GM15510 (cell line): ENCODE measurements at regions not wholly inside any gene's neighbourhood (a gene's known extent, or its start where the extent isn't known, plus 50 kb on each side); places are given as distances from the start of the nearest gene placed in this dataset.

Source experiments
- POLR2A ChIP-seq: IDR thresholded peaks from 3 replicates; pipeline ENCODE4 v1.6.1; 2011; ENCODE audit warnings: borderline replicate concordance; ENCODE audit not compliant: insufficient read length; ENCODE audit errors: extremely low read depth

GRCh38 chr22:49403102-49403501 lies 424.6 kb downstream of the BRD1 start:
- TF ChIP-seq POLR2A, result no peak

DNA sequence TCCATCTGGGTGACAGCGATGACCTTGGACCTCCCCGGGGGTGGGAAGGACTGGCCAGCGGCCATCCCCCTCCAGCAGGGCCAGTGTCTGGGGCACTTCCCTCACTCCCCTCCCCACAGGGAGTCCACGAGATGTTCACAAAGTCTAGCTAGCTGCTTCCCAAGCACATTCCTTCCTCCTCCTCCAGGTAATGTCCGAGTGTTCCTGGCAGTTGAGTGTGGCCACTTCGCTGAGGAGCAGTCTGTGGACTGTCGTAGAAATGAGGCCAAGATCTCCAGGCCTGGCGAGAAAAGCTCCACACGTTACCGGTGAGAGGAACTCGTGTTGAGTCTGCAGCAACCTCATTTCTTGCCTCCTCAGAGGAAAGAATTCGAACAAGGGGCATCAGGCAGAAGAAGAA lies 425.5 kb downstream of the BRD1 start:
- no peak for TF ChIP-seq POLR2A

DNA sequence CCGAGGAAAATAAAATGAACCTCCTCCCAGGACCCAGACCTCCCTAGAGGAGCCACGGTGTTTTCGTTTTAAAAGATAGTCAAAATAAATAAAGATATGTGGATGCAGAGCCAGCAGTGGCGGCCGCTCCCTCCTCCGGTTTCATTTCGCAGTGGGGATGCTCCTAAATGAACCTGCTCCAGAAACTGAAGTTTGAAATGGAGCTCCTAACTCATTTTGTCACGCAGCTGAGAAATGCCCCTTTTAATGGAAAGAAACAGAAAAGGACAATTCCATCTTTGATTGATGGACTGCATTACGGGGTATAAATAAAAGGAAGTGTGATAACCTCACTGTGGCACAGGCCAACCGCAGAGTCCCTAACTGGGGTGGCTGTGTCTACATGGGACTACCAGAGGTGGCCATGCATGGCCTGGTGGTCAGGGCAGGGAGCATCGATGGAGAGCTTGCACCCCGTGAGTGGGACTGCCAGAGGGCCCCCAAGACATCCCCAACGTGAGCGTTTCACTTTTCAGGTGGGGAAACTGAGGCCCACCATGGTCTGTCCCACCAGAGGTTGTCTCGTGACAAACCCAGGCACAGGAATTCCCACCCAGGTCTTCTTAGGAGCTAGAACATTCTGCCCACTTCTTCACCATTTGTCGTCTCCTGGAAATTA lies 426.6 kb downstream of the BRD1 start:
- TF ChIP-seq POLR2A, result no peak

GRCh38 chr22:49400136-49400940 lies 427.3 kb downstream of the BRD1 start:
- TF ChIP-seq POLR2A, result no peak

DNA sequence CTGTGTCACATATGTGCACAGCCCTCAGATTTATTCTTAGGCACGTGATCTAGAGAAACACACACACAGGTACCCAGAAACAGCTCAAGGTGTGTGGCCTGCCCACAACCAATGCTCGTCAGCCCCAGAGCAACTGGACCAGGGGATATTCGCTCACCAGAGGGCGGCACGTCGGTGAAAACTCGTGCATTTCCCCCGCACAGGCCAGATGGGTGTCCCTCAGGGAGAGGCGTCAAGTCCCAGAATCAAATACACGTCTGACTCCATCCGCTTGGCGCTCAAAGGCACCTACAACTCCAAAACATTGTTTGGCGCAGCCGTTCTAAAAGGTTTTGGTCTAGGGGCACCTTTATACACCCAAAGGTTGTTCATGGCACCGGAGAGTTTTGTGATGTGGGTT lies 429.0 kb downstream of the BRD1 start:
- TF ChIP-seq POLR2A, result no peak

DNA sequence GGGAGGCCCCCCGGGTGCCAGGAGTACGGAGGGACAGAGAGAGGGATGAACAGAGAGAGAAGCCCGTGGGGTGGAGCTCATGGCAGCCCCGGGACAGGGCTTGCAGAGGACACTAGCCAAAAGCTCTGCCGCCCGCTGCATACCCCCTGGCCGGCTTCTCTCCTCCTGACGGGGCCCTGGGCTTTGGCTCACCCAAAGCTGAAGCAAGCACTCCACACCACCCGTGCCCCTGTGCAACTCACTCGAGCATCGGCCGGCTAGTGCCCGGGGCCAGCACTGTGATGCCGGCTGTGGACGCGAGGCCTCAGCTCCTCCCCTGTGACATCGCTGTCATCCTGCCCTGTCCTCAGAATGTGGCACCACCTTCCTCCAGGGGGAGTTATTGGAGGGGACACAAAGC lies 429.6 kb downstream of the BRD1 start:
- TF ChIP-seq POLR2A, result no peak

DNA sequence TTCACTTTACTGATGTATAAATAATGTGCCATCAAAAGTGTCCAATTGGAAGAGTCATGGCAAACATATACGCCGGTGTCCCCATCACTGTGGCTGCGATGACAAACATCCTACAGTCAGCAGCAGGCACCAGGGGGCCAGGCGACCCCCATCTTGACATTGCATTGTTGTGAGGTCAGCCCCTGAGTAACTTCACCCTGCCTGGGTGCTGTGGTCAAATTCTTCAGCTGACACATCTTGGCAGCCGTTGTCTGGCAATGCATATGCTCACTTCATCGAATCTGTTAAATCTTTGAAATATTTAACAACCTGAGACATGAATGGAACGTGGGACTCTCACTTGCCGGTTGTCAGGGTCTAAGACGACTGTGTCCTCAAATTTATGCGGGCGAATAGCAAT lies 430.9 kb downstream of the BRD1 start:
- TF ChIP-seq POLR2A, result no peak

GRCh38 chr22:49395617-49396016 lies 432.1 kb downstream of the BRD1 start:
- no peak for TF ChIP-seq POLR2A

DNA sequence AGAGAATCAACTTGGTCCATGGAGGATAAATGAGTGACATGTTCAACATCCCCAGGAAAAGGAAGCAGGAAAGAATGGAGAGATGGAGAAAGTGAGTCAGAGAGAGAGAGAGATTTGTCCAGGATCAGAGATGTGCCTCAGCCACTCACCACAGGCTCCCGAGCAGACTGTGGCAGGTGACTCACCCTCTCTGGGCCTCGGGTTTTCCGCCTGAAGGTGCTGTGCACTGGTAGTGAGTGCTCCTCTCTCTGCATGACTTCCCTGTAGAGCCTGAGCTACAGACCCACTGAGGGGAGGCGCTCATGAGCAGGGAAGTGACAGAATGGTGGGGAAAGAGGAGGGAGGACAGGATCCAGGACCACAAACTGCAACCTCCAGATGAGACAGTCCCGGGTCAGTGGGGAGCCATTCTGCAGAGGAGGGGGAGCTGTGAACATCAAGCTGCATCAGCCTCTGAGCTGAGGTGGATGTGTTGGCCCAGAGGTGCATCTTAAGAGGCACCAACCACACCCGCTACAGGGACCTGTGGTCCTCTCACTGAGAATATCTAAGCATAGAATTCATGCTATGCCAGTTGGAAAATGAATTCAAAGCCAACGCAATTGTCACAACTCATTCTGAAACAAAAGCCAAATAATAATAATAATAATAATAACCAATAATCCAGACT lies 433.4 kb downstream of the BRD1 start:
- TF ChIP-seq POLR2A, result no peak

- no peak for TF ChIP-seq POLR2A
These were observed 434.1 kb downstream of the BRD1 start for GRCh38 chr22:49393526-49393925.

DNA sequence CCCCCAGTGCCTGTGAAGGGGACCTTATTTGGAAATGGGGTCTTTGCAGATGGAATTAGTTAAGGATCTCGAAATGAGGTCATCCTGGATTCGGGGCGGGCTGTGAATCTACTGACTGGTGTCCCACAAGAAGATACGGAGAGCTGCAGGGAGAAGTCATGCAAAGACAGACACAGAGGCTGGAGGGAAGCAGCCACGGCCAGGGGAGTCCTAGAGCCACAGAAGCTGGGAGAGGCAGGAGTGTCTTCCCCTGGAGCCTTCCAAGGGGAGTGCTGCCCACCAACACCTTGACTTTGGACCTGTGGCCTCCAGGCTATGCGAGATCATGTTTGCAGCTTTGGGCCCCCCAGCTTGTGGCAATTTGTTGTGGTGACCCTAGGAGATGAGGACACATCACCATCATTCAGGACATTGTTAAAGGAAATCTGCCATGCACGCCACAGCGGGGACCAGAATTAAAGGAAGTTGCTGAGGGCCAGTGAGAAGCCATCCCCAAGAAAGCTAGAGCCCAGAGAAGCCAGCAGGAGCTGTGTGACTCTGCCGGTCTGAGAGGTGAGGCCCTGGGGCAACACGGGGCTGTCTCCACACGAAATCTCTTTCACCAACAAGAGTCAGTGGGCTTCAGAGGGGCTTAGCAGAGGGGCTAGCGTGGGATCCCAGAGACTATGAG lies 434.7 kb downstream of the BRD1 start:
- no peak for TF ChIP-seq POLR2A

- no peak for TF ChIP-seq POLR2A
These were observed 435.4 kb downstream of the BRD1 start for GRCh38 chr22:49392247-49392646.

DNA sequence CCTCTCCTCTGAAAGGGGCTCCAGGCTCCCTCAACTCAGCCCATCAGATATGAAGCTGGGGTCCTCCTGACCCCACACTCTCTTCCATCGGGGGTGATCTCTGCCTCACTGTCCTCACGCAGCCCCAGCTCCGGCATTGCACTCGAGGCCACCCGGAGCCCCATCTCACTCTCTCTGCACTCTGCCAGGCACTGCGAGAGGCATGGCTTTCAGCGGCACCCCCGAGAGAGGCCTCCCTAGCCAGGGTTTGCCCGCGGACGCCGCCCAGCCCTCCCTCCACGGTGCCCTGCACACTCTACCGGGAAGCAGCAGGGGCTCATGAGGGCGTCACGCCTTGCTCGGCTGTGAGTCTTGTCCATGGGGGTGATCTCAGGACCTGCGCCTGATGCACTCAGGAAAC lies 436.2 kb downstream of the BRD1 start:
- TF ChIP-seq POLR2A, result no peak

DNA sequence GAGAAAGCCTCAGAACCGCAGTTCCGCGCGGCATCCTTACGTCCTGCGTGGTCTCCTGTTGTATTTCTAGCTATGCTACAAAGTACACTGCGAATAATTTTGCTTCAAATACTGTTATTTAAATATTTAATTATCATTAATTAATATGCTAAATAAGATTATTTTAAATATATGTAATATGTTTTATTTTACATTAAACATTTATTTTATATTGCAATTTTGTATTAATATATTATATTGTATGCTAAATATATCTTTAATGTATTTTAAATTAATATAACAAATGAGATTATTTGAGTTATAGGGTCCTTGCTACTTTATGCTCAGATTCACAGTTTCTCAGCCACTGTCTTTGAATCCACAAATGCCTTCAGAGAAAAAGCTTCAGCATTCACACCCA lies 436.7 kb downstream of the BRD1 start:
- no peak for TF ChIP-seq POLR2A

- TF ChIP-seq POLR2A, result no peak
These were observed 445.3 kb downstream of the BRD1 start for GRCh38 chr22:49382451-49382735.

- TF ChIP-seq POLR2A, result no peak
These were observed 445.9 kb downstream of the BRD1 start for GRCh38 chr22:49381595-49382450.

DNA sequence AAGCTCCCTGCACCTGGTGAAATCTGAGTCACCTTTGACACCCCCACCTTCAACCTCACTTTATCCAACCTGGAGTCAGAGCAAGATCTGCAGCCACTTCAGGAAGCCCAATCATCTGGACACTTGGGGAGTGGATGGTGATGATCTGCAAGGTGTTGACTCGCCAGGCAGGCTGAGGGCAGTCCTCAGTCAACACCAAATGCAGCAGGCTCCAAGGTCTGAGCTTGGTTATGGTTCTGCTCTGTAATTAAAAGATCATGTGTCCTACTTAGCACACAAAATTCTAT lies 446.9 kb downstream of the BRD1 start:
- TF ChIP-seq POLR2A, result no peak
